Stimulated activated CD4-positive, alpha-beta T cell treated with anti-CD3 and anti-CD28 coated beads, Interleukin-2, amount 100 ng/mL, for 48 hours (primary cell): ENCODE measurements at regions not wholly inside any gene's neighbourhood (a gene's known extent, or its start where the extent isn't known, plus 50 kb on each side); places are given as distances from the start of the nearest gene placed in this dataset.

ENCODE experiments used
- DNase-seq, 2 donors: peaks; one replicate each; pipeline ENCODE4 v3.0.0-alpha.2; 2020

GRCh38 chrX:15191830-15192229 lies 78.1 kb downstream of the ASB9 start:
- no peak for DNase-seq

GRCh38 chrX:15188039-15188438 lies 81.8 kb downstream of the ASB9 start:
- DNase-seq, result no peak

GRCh38 chrX:15177316-15177715 lies 92.6 kb downstream of the ASB9 start:
- no peak for DNase-seq

- DNase-seq, result no peak
Observed at GRCh38 chrX:15173411-15173810, 96.5 kb downstream of the ASB9 start.

GRCh38 chrX:15170927-15171326 lies 99.0 kb downstream of the ASB9 start:
- no peak for DNase-seq

- DNase-seq, result no peak
Observed at GRCh38 chrX:15167826-15168225, 102.1 kb downstream of the ASB9 start.

GRCh38 chrX:15165832-15166231 lies 104.1 kb downstream of the ASB9 start:
- no peak for DNase-seq

GRCh38 chrX:15163131-15163530 lies 106.8 kb downstream of the ASB9 start:
- DNase-seq, result no peak

- DNase-seq, result no peak
Observed at GRCh38 chrX:15160558-15161095, 109.3 kb downstream of the ASB9 start.

- DNase-seq, result peak in 1 of 2 donors; percentile 18
Observed at GRCh38 chrX:15158736-15159406, 111.0 kb downstream of the ASB9 start.

- no peak for DNase-seq
Observed at GRCh38 chrX:15158350-15158735, 111.5 kb downstream of the ASB9 start.

GRCh38 chrX:15157624-15158023 lies 112.3 kb downstream of the ASB9 start:
- DNase-seq, result no peak

GRCh38 chrX:15151267-15152186 lies 118.4 kb downstream of the ASB9 start:
- no peak for DNase-seq

GRCh38 chrX:15150586-15150985 lies 119.3 kb downstream of the ASB9 start:
- DNase-seq, result no peak

- peak; percentile 25 to 45 for DNase-seq
Observed at GRCh38 chrX:15146515-15146914, 123.4 kb downstream of the ASB9 start.

GRCh38 chrX:15143825-15144121 lies 126.1 kb downstream of the ASB9 start:
- no peak for DNase-seq

GRCh38 chrX:15143050-15143824 lies 126.6 kb downstream of the ASB9 start:
- DNase-seq, result peak; percentile 44 to 60

GRCh38 chrX:15142084-15142715 lies 127.7 kb downstream of the ASB9 start:
- no peak for DNase-seq

GRCh38 chrX:15136795-15137194 lies 133.1 kb downstream of the ASB9 start:
- no peak for DNase-seq

GRCh38 chrX:15129412-15129811 lies 140.5 kb downstream of the ASB9 start:
- no peak for DNase-seq

- DNase-seq, result no peak
Observed at GRCh38 chrX:15128861-15129260, 141.0 kb downstream of the ASB9 start.

GRCh38 chrX:15127010-15127409 lies 142.9 kb downstream of the ASB9 start:
- no peak for DNase-seq

GRCh38 chrX:15116900-15117299 lies 153.0 kb downstream of the ASB9 start:
- DNase-seq, result no peak
